ENCODE measurements at regions not wholly inside any gene's neighbourhood (a gene's known extent, or its start where the extent isn't known, plus 50 kb on each side); places are given as distances from the start of the nearest gene placed in this dataset.

DNA sequence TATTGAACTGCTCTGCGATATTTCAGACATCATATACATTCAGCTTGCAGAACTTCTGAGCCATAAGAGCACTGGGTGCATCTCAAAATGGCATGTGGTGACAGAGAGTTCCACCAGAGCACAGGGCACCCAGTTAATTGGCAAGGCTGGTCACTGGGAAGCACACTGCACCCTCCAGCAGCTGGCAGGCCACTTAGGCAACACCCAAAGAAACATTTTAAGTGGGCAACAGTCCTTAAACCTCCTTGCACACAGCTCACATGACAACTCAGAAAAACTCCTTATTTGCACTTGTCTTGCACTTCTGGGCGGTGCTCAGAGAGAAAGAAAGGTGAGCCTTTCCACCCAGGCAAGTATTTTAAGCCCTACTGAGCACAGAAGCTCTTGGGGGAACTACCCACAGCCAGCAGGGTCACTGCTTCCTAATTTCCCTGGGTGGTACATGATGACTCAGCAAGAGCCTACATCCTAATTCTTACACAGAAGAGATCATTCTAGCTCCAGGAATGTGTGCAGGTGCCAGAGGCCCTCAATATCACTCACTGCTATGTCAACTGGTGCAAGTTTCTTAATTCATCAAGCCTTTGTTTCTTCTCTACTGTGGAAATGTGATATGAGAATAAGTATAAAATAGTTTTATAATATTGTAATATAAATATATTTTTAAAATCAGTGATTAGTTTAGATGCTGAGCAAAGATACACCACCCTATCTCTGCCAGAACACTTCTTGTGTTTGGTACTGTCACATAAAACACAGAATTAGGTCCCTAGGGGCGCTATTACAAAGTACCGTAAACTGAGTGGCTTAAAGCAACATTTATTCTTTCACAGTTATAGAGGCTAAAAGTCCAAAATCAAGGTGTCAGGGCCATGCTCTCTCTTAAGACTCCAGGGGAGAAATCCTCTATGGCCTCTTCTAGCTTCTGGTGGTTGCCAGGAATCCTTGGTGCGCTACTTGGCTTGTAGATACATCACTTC, 155.1 kb upstream of the PPARGC1A start:
- TF ChIP-seq, protein P1, sequence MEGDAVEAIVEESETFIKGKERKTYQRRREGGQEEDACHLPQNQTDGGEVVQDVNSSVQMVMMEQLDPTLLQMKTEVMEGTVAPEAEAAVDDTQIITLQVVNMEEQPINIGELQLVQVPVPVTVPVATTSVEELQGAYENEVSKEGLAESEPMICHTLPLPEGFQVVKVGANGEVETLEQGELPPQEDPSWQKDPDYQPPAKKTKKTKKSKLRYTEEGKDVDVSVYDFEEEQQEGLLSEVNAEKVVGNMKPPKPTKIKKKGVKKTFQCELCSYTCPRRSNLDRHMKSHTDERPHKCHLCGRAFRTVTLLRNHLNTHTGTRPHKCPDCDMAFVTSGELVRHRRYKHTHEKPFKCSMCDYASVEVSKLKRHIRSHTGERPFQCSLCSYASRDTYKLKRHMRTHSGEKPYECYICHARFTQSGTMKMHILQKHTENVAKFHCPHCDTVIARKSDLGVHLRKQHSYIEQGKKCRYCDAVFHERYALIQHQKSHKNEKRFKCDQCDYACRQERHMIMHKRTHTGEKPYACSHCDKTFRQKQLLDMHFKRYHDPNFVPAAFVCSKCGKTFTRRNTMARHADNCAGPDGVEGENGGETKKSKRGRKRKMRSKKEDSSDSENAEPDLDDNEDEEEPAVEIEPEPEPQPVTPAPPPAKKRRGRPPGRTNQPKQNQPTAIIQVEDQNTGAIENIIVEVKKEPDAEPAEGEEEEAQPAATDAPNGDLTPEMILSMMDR (conservative IDR thresholded peaks at IDR 0.05; ENCODE audit: low read depth, low read length): no peak
- no peak overlapping the region for H3K4me3 ChIP-seq (ENCODE audit: low read depth, low read length)
- DNase-seq (ENCODE audit: low read depth): no peak

DNA sequence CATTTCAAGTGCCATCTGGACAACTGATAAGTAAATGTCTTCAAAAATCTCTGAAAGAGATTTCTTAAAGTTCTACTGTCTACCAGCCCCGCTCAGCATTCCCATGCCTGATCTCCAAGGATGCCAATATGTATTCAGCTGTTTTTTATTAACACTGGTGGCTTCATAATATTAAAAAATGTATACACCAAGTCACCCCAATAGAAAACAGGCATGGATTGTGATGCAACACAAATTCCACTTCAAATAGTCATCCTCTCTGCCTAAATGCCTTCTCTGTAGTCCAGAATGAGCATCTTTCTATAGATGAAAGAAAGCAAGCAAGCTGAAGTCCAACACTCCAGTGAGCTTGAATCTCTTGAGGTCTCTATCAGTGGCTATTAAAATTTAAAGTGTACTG, 152.2 kb upstream of the PPARGC1A start:
- TF ChIP-seq, protein P1 (conservative IDR thresholded peaks at IDR 0.05; ENCODE audit: low read depth, low read length): no peak
- no peak overlapping the region for H3K4me3 ChIP-seq (ENCODE audit: low read depth, low read length)
- DNase-seq (ENCODE audit: low read depth): no peak

DNA sequence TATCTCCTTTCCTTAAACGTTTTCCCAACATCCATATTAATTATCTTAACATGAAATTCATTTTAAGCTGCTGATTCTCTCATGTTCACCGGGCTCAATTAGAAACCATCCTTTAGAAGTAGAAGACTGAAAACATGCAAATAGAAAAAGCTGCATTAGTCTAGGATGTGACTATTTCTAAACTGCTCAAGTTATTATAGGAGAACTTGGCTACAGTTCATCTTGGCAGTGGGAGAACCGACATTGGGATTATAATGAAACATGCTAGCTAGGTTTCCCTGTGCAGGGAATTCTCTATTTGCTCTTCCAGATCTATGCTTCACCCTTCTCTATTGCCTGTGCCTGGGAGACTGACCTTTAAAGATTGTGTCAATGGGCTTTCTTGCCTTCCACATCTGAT, 151.0 kb upstream of the PPARGC1A start:
- H3K4me3 ChIP-seq (ENCODE audit: low read depth, low read length): no peak overlapping the region
- TF ChIP-seq, protein P1 (conservative IDR thresholded peaks at IDR 0.05; ENCODE audit: low read depth, low read length): no peak
- no peak for DNase-seq (ENCODE audit: low read depth)

DNA sequence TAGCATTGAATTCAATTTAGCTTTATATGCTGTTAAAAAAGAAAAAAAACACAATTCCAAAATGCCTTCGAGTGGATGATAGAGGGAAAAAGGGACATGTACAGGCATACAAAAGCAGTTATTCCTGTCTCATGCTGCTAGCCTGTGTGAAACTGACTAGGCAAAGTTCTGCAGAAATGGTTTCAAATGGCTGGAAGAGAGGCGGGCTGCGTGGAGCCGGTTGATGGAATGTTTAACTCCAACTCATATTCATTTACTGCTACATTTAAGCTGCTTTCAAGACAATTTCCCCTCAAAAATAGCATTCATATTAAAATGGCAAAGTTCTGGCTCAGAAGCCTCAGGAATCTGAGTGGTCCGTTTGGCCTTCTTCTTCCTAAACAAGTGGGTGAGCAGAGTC, 143.8 kb upstream of the PPARGC1A start:
- TF ChIP-seq, protein P1 (conservative IDR thresholded peaks at IDR 0.05; ENCODE audit: low read depth, low read length): no peak
- no peak overlapping the region for H3K4me3 ChIP-seq (ENCODE audit: low read depth, low read length)
- DNase-seq (ENCODE audit: low read depth): no peak

DNA sequence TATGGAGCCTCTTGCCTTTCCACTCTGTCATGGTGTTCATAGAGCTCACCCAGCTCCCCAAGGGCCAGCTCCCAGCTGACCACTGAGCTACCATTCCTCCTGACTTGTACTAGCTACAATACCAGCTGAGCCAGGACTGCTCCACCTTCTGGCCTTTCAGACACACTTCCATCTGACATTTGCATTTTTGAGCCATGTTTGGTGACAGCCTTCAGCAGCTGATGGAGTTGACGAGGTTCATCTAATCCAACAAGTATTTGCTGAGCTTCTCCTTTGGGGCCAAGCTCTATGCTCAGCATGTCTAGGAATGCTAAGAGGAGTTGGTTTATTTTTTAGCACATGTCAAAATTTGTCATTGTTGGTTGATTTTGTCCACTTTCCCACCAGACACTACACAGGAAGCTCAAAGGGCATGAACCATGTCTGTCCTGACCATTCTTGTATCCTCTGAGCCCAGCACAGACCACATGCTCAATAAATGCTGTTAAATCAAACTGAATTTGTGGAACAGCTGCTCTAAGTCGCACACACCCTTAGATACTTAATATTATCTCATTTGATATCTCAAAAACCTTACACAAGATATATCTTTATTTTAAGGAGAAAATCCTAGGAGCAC, 142.6 kb upstream of the PPARGC1A start:
- TF ChIP-seq, protein P1 (conservative IDR thresholded peaks at IDR 0.05; ENCODE audit: low read depth, low read length): peak; percentile 73
- no peak for DNase-seq (ENCODE audit: low read depth)
- no peak overlapping the region for H3K4me3 ChIP-seq (ENCODE audit: low read depth, low read length)

DNA sequence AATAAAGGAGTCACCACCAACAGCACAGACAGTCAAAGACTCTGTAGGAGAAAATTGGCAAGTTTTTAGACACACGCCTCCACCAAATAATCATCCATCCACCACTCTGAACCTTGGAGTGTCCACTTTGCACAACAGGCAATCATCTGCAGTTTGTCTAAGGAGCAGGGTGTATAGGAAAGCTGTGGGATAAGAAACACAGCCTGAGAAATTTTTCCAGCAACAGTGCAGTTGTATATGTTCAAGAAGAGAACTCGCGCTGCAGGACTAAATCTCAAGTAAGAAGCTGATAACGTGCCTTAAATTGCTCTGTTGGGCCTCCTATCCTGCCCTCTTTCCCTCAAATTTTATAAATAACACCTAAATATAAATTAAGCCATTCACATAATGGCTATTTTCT, 136.7 kb upstream of the PPARGC1A start:
- no peak overlapping the region for H3K4me3 ChIP-seq (ENCODE audit: low read depth, low read length)
- DNase-seq (ENCODE audit: low read depth): no peak
- TF ChIP-seq, protein P1 (conservative IDR thresholded peaks at IDR 0.05; ENCODE audit: low read depth, low read length): no peak

Measured in epithelial cell of proximal tubule (primary cell).